GM23338 (cell line): ENCODE measurements at regions not wholly inside any gene's neighbourhood (a gene's known extent, or its start where the extent isn't known, plus 50 kb on each side); places are given as distances from the start of the nearest gene placed in this dataset.

Experiments used
- ATAC-seq: fragments of 200-7000 bp; cut with Tn5 transposase; 3 replicates; pipeline ENCODE4 v1.9.1; 2020
- DNase-seq: peaks from one replicate; pipeline ENCODE4 v3.0.0-alpha.2; 2015; ENCODE audit warnings: low spot score
- H2AFZ ChIP-seq: fragments of 200-600 bp; sonication (generic); 2 replicates; pipeline ENCODE4 v1.8.0; 2016; ENCODE audit warnings: antibody characterized with exemption, mild to moderate bottlenecking, moderate library complexity
- H3F3A ChIP-seq: fragments of 200-600 bp; sonication (generic); replicated peaks from 2 replicates; pipeline ENCODE4 v1.8.0; 2017; ENCODE audit warnings: antibody characterized with exemption, mixed run types, low read depth
- H3K27ac ChIP-seq: fragments of 200-600 bp; sonication (generic); 2 replicates; pipeline ENCODE4 v1.6.1; 2016; ENCODE audit warnings: low read depth
- H3K27me3 ChIP-seq: fragments of 200-600 bp; sonication (generic); 2 replicates; pipeline ENCODE4 v1.8.0; 2016; ENCODE audit warnings: mild to moderate bottlenecking, mixed run types, moderate library complexity; ENCODE audit not compliant: insufficient read depth
- H3K36me3 ChIP-seq: fragments of 200-600 bp; sonication (generic); 2 replicates; pipeline ENCODE4 v1.8.0; 2016; ENCODE audit warnings: mild to moderate bottlenecking; ENCODE audit not compliant: insufficient read depth
- H3K4me1 ChIP-seq: fragments of 200-600 bp; sonication (generic); 2 replicates; pipeline ENCODE4 v1.8.0; 2016; ENCODE audit warnings: mild to moderate bottlenecking, moderate library complexity; ENCODE audit not compliant: insufficient read depth
- H3K4me2 ChIP-seq: fragments of 200-600 bp; sonication (generic); 2 replicates; pipeline ENCODE4 v1.7.1; 2017; ENCODE audit warnings: mixed run types
- H3K4me3 ChIP-seq: fragments of 200-600 bp; sonication (generic); 2 replicates; pipeline ENCODE4 v1.6.1; 2016; ENCODE audit warnings: mixed run types
- H3K79me2 ChIP-seq: fragments of 200-600 bp; sonication (generic); replicated peaks from 2 replicates; pipeline ENCODE4 v1.8.0; 2017; ENCODE audit warnings: mild to moderate bottlenecking; ENCODE audit not compliant: insufficient read depth
- H3K9me2 ChIP-seq: fragments of 200-600 bp; sonication (generic); 2 replicates; pipeline ENCODE4 v1.8.0; 2017; ENCODE audit not compliant: insufficient read depth
- H4K20me1 ChIP-seq: fragments of 200-600 bp; sonication (generic); replicated peaks from 2 replicates; pipeline ENCODE4 v1.8.0; 2017; ENCODE audit warnings: mild to moderate bottlenecking; ENCODE audit not compliant: insufficient read depth
- H3K27ac Mint-ChIP-seq: 2 replicates; pipeline ENCODE4 v1.8.0; 2020; ENCODE audit warnings: inconsistent platforms, mild to moderate bottlenecking, moderate library complexity, mixed read lengths
- H3K27me3 Mint-ChIP-seq: 3 replicates; pipeline ENCODE4 v1.8.0; 2022; ENCODE audit warnings: low read depth, mild to moderate bottlenecking, moderate library complexity, mixed read lengths, inconsistent platforms; ENCODE audit not compliant: insufficient read depth, poor library complexity
- H3K36me3 Mint-ChIP-seq: 3 replicates; pipeline ENCODE4 v1.8.0; 2021; ENCODE audit warnings: low read depth, mild to moderate bottlenecking, inconsistent platforms, moderate library complexity, mixed read lengths
- H3K4me1 Mint-ChIP-seq: 3 replicates; pipeline ENCODE4 v1.8.0; 2020; ENCODE audit warnings: mild to moderate bottlenecking, inconsistent platforms, mixed read lengths
- H3K4me3 Mint-ChIP-seq: 3 replicates; pipeline ENCODE4 v1.8.0; 2021; ENCODE audit warnings: moderate library complexity, mild to moderate bottlenecking, inconsistent platforms, mixed read lengths
- H3K9me3 Mint-ChIP-seq: 3 replicates; pipeline ENCODE4 v1.8.0; 2020; ENCODE audit warnings: moderate library complexity, mild to moderate bottlenecking, inconsistent platforms, mixed read lengths
- CREB1 ChIP-seq: fragments of 250-450 bp; sonication (Bioruptor Pico); IDR thresholded peaks from 2 replicates; pipeline ENCODE4 v1.5.0; 2020; ENCODE audit warnings: low read depth, mild to moderate bottlenecking, moderate library complexity
- ETS1 ChIP-seq: IDR thresholded peaks from 2 replicates; pipeline ENCODE4 v1.6.1; 2016; ENCODE audit warnings: antibody characterized with exemption
- EZH2 ChIP-seq: fragments of 200-600 bp; sonication (generic); IDR thresholded peaks from one replicate; pipeline ENCODE4 v1.8.0; 2017; ENCODE audit warnings: antibody characterized with exemption, mild to moderate bottlenecking, low read depth; ENCODE audit not compliant: unreplicated experiment
- NANOG ChIP-seq: IDR thresholded peaks from 2 replicates; pipeline ENCODE4 v1.6.1; 2016; ENCODE audit warnings: antibody characterized with exemption, borderline replicate concordance
- POLR2AphosphoS5 ChIP-seq: IDR thresholded peaks from 2 replicates; pipeline ENCODE4 v1.6.1; 2016; ENCODE audit warnings: antibody characterized with exemption, low read depth
- REST ChIP-seq: IDR thresholded peaks from one replicate; pipeline ENCODE4 v1.6.1; 2018; ENCODE audit warnings: antibody characterized with exemption; ENCODE audit not compliant: unreplicated experiment
- STAT1 ChIP-seq: IDR thresholded peaks from one replicate; pipeline ENCODE4 v1.6.1; 2016; ENCODE audit warnings: antibody characterized with exemption; ENCODE audit not compliant: unreplicated experiment
- ZNF114 ChIP-seq: fragments of 250-450 bp; sonication (Bioruptor Pico); IDR thresholded peaks from 2 replicates; pipeline ENCODE4 v1.5.0; 2020; ENCODE audit warnings: mild to moderate bottlenecking, moderate library complexity
- ZNF331 ChIP-seq: fragments of 250-450 bp; sonication (Bioruptor Pico); IDR thresholded peaks from 2 replicates; pipeline ENCODE4 v1.5.0; 2020; ENCODE audit warnings: low read depth, mild to moderate bottlenecking, moderate library complexity
- TF ChIP-seq, protein P1 (sequence below): fragments of 250-450 bp; sonication (Bioruptor Pico); IDR thresholded peaks from 2 replicates; pipeline ENCODE4 v1.5.0; 2020; ENCODE audit warnings: mild to moderate bottlenecking, moderate library complexity
- TF ChIP-seq, protein P2 (sequence below), 2 experiments: fragments of 200-600 bp in 1 of 2; sonication (generic) in 1 of 2; conservative IDR thresholded peaks; 2 replicates each; pipeline versions ENCODE4 v1.5.1 to v1.6.1; 2016 to 2017; ENCODE audit warnings: antibody characterized with exemption in 2 of 2, low read depth in 2 of 2, mild to moderate bottlenecking in 2 of 2, moderate library complexity in 1 of 2

DNA sequence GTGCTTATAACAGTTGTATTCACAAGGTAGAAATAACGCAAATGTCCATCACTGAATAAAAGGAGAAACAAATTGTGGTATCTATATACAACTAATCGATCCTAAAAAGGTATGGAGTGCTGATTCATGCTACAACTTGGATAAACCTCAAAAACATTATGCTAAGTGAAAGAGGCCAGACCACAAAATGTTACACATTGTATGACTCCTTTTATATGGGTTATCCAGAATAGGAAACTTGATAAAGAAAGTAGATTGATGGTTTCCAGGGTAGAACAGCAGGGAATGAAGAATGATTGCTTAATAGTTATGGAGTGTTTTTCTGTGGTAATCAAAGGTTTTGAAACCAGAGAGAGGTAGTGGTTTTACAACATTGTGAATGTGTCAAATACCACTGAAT lies 432.2 kb upstream of the TRIB2 start (continued):
- TF ChIP-seq, protein P1, sequence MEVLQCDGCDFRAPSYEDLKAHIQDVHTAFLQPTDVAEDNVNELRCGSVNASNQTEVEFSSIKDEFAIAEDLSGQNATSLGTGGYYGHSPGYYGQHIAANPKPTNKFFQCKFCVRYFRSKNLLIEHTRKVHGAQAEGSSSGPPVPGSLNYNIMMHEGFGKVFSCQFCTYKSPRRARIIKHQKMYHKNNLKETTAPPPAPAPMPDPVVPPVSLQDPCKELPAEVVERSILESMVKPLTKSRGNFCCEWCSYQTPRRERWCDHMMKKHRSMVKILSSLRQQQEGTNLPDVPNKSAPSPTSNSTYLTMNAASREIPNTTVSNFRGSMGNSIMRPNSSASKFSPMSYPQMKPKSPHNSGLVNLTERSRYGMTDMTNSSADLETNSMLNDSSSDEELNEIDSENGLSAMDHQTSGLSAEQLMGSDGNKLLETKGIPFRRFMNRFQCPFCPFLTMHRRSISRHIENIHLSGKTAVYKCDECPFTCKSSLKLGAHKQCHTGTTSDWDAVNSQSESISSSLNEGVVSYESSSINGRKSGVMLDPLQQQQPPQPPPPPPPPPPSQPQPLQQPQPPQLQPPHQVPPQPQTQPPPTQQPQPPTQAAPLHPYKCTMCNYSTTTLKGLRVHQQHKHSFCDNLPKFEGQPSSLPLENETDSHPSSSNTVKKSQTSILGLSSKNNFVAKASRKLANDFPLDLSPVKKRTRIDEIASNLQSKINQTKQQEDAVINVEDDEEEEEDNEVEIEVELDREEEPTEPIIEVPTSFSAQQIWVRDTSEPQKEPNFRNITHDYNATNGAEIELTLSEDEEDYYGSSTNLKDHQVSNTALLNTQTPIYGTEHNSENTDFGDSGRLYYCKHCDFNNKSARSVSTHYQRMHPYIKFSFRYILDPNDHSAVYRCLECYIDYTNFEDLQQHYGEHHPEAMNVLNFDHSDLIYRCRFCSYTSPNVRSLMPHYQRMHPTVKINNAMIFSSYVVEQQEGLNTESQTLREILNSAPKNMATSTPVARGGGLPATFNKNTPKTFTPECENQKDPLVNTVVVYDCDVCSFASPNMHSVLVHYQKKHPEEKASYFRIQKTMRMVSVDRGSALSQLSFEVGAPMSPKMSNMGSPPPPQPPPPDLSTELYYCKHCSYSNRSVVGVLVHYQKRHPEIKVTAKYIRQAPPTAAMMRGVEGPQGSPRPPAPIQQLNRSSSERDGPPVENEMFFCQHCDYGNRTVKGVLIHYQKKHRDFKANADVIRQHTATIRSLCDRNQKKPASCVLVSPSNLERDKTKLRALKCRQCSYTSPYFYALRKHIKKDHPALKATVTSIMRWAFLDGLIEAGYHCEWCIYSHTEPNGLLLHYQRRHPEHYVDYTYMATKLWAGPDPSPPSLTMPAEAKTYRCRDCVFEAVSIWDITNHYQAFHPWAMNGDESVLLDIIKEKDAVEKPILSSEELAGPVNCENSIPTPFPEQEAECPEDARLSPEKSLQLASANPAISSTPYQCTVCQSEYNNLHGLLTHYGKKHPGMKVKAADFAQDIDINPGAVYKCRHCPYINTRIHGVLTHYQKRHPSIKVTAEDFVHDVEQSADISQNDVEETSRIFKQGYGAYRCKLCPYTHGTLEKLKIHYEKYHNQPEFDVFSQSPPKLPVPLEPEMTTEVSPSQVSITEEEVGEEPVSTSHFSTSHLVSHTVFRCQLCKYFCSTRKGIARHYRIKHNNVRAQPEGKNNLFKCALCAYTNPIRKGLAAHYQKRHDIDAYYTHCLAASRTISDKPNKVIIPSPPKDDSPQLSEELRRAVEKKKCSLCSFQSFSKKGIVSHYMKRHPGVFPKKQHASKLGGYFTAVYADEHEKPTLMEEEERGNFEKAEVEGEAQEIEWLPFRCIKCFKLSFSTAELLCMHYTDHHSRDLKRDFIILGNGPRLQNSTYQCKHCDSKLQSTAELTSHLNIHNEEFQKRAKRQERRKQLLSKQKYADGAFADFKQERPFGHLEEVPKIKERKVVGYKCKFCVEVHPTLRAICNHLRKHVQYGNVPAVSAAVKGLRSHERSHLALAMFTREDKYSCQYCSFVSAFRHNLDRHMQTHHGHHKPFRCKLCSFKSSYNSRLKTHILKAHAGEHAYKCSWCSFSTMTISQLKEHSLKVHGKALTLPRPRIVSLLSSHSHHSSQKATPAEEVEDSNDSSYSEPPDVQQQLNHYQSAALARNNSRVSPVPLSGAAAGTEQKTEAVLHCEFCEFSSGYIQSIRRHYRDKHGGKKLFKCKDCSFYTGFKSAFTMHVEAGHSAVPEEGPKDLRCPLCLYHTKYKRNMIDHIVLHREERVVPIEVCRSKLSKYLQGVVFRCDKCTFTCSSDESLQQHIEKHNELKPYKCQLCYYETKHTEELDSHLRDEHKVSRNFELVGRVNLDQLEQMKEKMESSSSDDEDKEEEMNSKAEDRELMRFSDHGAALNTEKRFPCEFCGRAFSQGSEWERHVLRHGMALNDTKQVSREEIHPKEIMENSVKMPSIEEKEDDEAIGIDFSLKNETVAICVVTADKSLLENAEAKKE (CRISPR knock-in tag) = no peak
- no peak for TF ChIP-seq EZH2
- TF ChIP-seq, protein P2, sequence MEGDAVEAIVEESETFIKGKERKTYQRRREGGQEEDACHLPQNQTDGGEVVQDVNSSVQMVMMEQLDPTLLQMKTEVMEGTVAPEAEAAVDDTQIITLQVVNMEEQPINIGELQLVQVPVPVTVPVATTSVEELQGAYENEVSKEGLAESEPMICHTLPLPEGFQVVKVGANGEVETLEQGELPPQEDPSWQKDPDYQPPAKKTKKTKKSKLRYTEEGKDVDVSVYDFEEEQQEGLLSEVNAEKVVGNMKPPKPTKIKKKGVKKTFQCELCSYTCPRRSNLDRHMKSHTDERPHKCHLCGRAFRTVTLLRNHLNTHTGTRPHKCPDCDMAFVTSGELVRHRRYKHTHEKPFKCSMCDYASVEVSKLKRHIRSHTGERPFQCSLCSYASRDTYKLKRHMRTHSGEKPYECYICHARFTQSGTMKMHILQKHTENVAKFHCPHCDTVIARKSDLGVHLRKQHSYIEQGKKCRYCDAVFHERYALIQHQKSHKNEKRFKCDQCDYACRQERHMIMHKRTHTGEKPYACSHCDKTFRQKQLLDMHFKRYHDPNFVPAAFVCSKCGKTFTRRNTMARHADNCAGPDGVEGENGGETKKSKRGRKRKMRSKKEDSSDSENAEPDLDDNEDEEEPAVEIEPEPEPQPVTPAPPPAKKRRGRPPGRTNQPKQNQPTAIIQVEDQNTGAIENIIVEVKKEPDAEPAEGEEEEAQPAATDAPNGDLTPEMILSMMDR (conservative IDR thresholded peaks at IDR 0.05; ENCODE audit: low read depth in 2 of 2) = no peak
- no peak for TF ChIP-seq CREB1

- H3K9me3 Mint-ChIP-seq = peaks cover 19% of the 10 kb centered on the region; the same call in 2 of the 3 replicates
- no peak overlapping the region for H3K4me3 Mint-ChIP-seq
- Histone ChIP-seq H3K27ac (no peak overlapping the region), H3K4me1 (no peaks in the 10 kb centered on the region), H4K20me1 (no peaks in the 10 kb centered on the region), H3K4me3 (no peak overlapping the region), H3K9me2 (no peaks in the 10 kb centered on the region), H2AFZ (no peak overlapping the region), H3K79me2 (no peaks in the 10 kb centered on the region), H3K36me3 (no peaks in the 10 kb centered on the region), H3K4me2 (no peak overlapping the region), H3K27me3 (no peaks in the 10 kb centered on the region), H3F3A (no peaks in the 10 kb centered on the region)
- H3K4me1 Mint-ChIP-seq = peaks cover 5% of the 10 kb centered on the region
- H3K27me3 Mint-ChIP-seq = no peaks in the 10 kb centered on the region
- peak; percentile 2 for DNase-seq
- H3K27ac Mint-ChIP-seq = no peak overlapping the region
- no peak for ATAC-seq
- H3K36me3 Mint-ChIP-seq = peaks cover 24% of the 10 kb centered on the region
- TF ChIP-seq NANOG = no peak
- no peak for TF ChIP-seq ZNF331 (CRISPR knock-in tag)
- TF ChIP-seq STAT1 = no peak
- TF ChIP-seq REST = no peak
- TF ChIP-seq EZH2 = no peak
- TF ChIP-seq POLR2AphosphoS5 = no peak
- TF ChIP-seq, protein P2 (conservative IDR thresholded peaks at IDR 0.05; ENCODE audit: low read depth in 2 of 2) = no peak
- no peak for TF ChIP-seq ETS1
- TF ChIP-seq ZNF114 (CRISPR knock-in tag) = no peak
Measured at GRCh38 chr2:12286347-12286746, 430.4 kb upstream of the TRIB2 start.
